MM.1S (cell line): ENCODE measurements at regions not wholly inside any gene's neighbourhood (a gene's known extent, or its start where the extent isn't known, plus 50 kb on each side); places are given as distances from the start of the nearest gene placed in this dataset.

Source experiments
- DNase-seq: peaks from one replicate; pipeline ENCODE4 v3.0.0-alpha.2; 2015
- H2AFZ ChIP-seq: fragments of 300-600 bp; sonication (generic); 2 replicates; pipeline ENCODE4 v1.6.0; 2016; ENCODE audit warnings: antibody characterized with exemption, low read length
- H3F3A ChIP-seq: fragments of 300-600 bp; sonication (generic); 2 replicates; pipeline ENCODE4 v1.6.1; 2016; ENCODE audit warnings: mild to moderate bottlenecking, antibody characterized with exemption, low read length, moderate library complexity, mixed read lengths; ENCODE audit not compliant: insufficient read depth
- H3K27ac ChIP-seq: fragments of 300-600 bp; sonication (generic); 2 replicates; pipeline ENCODE4 v1.5.1; 2016; ENCODE audit warnings: mild to moderate bottlenecking, low read length
- H3K27me3 ChIP-seq: fragments of 300-600 bp; sonication (generic); replicated peaks from 2 replicates; pipeline ENCODE4 v1.6.0; 2016; ENCODE audit warnings: low read length; ENCODE audit not compliant: insufficient read depth
- H3K36me3 ChIP-seq: fragments of 300-600 bp; sonication (generic); replicated peaks from 2 replicates; pipeline ENCODE4 v1.6.1; 2016; ENCODE audit warnings: mild to moderate bottlenecking, low read length, mixed read lengths; ENCODE audit not compliant: insufficient read depth
- H3K4me1 ChIP-seq: fragments of 300-600 bp; sonication (generic); 2 replicates; pipeline ENCODE4 v1.6.1; 2016; ENCODE audit warnings: low read length, mixed read lengths
- H3K4me2 ChIP-seq: fragments of 300-600 bp; sonication (generic); 2 replicates; pipeline ENCODE4 v1.6.0; 2016; ENCODE audit warnings: low read depth, low read length
- H3K4me3 ChIP-seq: fragments of 300-600 bp; sonication (generic); 2 replicates; pipeline ENCODE4 v1.5.1; 2016; ENCODE audit warnings: low read length, mixed read lengths
- H3K79me2 ChIP-seq: fragments of 300-600 bp; sonication (generic); 2 replicates; pipeline ENCODE4 v1.6.1; 2016; ENCODE audit warnings: mixed run types, low read length, mixed read lengths
- H3K9ac ChIP-seq: fragments of 300-600 bp; sonication (generic); 2 replicates; pipeline ENCODE4 v1.6.1; 2016; ENCODE audit warnings: low read length, mixed read lengths
- H3K9me2 ChIP-seq: fragments of 300-600 bp; sonication (generic); replicated peaks from 2 replicates; pipeline ENCODE4 v1.6.1; 2016; ENCODE audit warnings: mild to moderate bottlenecking, low read length, mixed read lengths; ENCODE audit not compliant: insufficient read depth
- H3K9me3 ChIP-seq: fragments of 300-600 bp; sonication (generic); replicated peaks from 2 replicates; pipeline ENCODE4 v1.6.1; 2016; ENCODE audit warnings: mild to moderate bottlenecking, low read length, mixed read lengths; ENCODE audit not compliant: insufficient read depth
- H4K20me1 ChIP-seq: fragments of 300-600 bp; sonication (generic); 2 replicates; pipeline ENCODE4 v1.6.1; 2016; ENCODE audit warnings: mild to moderate bottlenecking, low read length, moderate library complexity, mixed read lengths; ENCODE audit not compliant: insufficient read depth
- EZH2 ChIP-seq: fragments of 300-600 bp; sonication (generic); optimal IDR thresholded peaks from 2 replicates; pipeline ENCODE3; 2017; ENCODE audit warnings: low read depth, mild to moderate bottlenecking, antibody characterized with exemption, low read length, mixed read lengths
- EZH2phosphoT487 ChIP-seq: fragments of 300-600 bp; sonication (generic); IDR thresholded peaks from 2 replicates; pipeline ENCODE4 v1.6.1; 2018; ENCODE audit warnings: antibody characterized with exemption, low read length
- TF ChIP-seq, protein P1 (sequence below): fragments of 300-600 bp; sonication (generic); IDR thresholded peaks from 2 replicates; pipeline ENCODE4 v1.5.1; 2016; ENCODE audit warnings: antibody characterized with exemption, low read length, mixed read lengths

DNA sequence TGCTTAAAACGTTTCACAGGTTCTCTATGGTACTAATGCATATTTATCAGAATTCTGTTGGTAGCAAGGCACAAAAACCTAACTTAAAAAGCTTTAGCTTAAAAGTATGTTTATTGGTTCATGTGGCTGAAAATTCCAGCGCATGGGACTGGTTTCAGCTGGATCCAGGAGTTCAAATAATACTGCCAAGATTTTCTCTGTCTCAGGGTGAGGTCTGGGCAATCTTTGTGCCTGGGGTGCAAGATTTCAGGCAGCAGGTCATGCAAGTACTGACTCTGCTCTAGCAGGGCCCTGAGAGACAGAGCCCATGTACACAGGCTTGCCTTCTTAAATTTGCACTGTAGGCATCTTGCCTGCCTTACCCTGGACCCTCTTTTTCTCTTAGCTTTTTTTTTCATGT lies 134.2 kb upstream of the GAS1 start:
- DNase-seq = no peak
- no peak overlapping the region for H3K9ac ChIP-seq
- H4K20me1 ChIP-seq = no peaks in the 10 kb centered on the region
- H3K4me2 ChIP-seq = no peak overlapping the region
- H3K27me3 ChIP-seq = no peaks in the 10 kb centered on the region
- no peaks in the 10 kb centered on the region for H3F3A ChIP-seq
- no peaks in the 10 kb centered on the region for H3K9me3 ChIP-seq
- no peak overlapping the region for H3K4me3 ChIP-seq
- no peak overlapping the region for H2AFZ ChIP-seq
- H3K27ac ChIP-seq = no peak overlapping the region
- TF ChIP-seq EZH2 = no peak
- no peak for TF ChIP-seq EZH2phosphoT487
- TF ChIP-seq, protein P1, sequence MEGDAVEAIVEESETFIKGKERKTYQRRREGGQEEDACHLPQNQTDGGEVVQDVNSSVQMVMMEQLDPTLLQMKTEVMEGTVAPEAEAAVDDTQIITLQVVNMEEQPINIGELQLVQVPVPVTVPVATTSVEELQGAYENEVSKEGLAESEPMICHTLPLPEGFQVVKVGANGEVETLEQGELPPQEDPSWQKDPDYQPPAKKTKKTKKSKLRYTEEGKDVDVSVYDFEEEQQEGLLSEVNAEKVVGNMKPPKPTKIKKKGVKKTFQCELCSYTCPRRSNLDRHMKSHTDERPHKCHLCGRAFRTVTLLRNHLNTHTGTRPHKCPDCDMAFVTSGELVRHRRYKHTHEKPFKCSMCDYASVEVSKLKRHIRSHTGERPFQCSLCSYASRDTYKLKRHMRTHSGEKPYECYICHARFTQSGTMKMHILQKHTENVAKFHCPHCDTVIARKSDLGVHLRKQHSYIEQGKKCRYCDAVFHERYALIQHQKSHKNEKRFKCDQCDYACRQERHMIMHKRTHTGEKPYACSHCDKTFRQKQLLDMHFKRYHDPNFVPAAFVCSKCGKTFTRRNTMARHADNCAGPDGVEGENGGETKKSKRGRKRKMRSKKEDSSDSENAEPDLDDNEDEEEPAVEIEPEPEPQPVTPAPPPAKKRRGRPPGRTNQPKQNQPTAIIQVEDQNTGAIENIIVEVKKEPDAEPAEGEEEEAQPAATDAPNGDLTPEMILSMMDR = no peak
- H3K9me2 ChIP-seq = no peaks in the 10 kb centered on the region
- no peaks in the 10 kb centered on the region for H3K79me2 ChIP-seq
- no peaks in the 10 kb centered on the region for H3K4me1 ChIP-seq
- H3K36me3 ChIP-seq = no peaks in the 10 kb centered on the region

DNA sequence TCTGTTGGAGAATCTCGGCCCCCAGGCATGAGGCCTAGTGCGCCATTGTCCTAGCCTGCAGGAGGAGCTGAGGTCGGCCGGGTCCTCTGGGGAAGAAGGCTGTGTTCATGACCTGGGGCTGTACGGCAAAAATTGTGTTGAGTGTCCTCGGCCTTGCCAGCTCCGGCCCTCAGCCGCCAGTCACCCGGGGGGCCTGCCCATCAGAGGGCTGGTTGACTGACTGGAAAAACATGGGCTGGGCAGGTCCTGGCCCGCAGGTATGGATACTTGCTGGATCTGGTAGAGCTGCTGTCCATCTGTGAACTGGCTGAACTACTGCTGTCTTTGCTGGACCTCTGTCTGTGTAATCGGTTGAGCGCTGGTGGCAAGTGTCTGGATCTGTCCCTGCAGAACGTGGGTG lies 136.7 kb upstream of the GAS1 start:
- Histone ChIP-seq H3K4me2 (no peak overlapping the region), H2AFZ (no peak overlapping the region), H3K4me3 (no peak overlapping the region), H3K36me3 (no peaks in the 10 kb centered on the region), H3K4me1 (no peaks in the 10 kb centered on the region), H3K9me3 (no peaks in the 10 kb centered on the region), H3K9me2 (no peaks in the 10 kb centered on the region), H3F3A (no peaks in the 10 kb centered on the region), H3K27me3 (no peaks in the 10 kb centered on the region), H3K27ac (no peak overlapping the region), H3K79me2 (no peaks in the 10 kb centered on the region), H4K20me1 (no peaks in the 10 kb centered on the region), H3K9ac (no peak overlapping the region)
- no peak for DNase-seq
- TF ChIP-seq EZH2 (no peak), EZH2phosphoT487 (no peak)
- TF ChIP-seq, protein P1 = no peak

DNA sequence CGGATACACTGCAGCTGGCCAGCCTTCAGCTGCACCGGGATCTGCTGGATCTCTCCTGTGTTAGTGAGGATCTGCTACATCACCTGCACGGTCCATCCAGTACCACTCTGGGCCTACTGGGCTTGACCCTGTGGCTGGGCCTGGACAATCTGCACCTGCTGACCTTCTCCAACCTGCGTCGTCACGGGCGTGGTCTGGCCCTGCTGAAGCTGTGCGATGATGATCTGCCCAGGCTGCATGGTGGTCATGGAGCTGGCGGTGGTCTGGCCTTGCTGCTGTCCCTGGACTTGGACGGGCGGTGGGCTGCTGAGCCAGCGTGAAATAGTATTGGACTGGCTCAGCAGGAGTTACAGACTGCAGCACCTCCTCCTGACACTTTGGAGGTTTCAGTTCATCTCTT lies 137.1 kb upstream of the GAS1 start:
- Histone ChIP-seq H3K9me2 (no peaks in the 10 kb centered on the region), H3K79me2 (no peaks in the 10 kb centered on the region), H3K4me3 (no peak overlapping the region), H4K20me1 (no peaks in the 10 kb centered on the region), H3K27me3 (no peaks in the 10 kb centered on the region), H3F3A (no peaks in the 10 kb centered on the region), H3K9ac (no peak overlapping the region), H3K36me3 (no peaks in the 10 kb centered on the region), H3K4me2 (no peak overlapping the region), H3K9me3 (no peaks in the 10 kb centered on the region), H2AFZ (no peak overlapping the region), H3K27ac (no peak overlapping the region), H3K4me1 (no peaks in the 10 kb centered on the region)
- DNase-seq = no peak
- TF ChIP-seq EZH2 (no peak), EZH2phosphoT487 (no peak)
- TF ChIP-seq, protein P1 = no peak
